GM08714 (cell line): ENCODE measurements at regions not wholly inside any gene's neighbourhood (a gene's known extent, or its start where the extent isn't known, plus 50 kb on each side); places are given as distances from the start of the nearest gene placed in this dataset.
"Not testable (repeated sequence)": the region's sequence is repeated elsewhere in the genome, so short reads cannot be mapped to it uniquely, and the experiment has no call there.

Experiments
- H3K4me3 ChIP-seq: fragments of 200-500 bp; sonication (Bioruptor generic); 2 replicates; pipeline ENCODE4 v1.5.1; 2014; ENCODE audit warnings: mild to moderate bottlenecking, low read length, inconsistent platforms
- ZNF274 ChIP-seq: IDR thresholded peaks from 2 replicates; pipeline ENCODE4 v1.6.1; 2012; ENCODE audit warnings: mild to moderate bottlenecking, low read depth, low read length

DNA sequence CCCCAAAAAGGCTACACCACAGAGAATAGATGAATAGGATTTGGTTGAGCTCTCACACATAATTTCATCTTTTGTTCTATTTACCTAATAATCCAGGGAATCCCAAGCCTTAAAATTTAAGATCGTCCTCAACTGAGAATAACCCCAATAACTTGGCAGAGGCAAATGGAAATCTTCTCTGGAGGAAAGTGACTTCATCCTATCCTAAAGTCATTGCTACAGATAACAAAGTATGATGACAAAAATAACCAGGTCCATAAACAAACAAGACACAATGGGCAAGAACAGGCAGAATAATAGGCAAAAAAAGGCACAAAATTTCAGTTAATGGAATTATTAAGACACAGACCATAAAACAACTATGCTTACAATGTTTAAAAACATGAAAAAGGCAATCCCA is 177.3 kb upstream of the STK26 start:
- no peak for TF ChIP-seq ZNF274
- no peak overlapping the region for H3K4me3 ChIP-seq

DNA sequence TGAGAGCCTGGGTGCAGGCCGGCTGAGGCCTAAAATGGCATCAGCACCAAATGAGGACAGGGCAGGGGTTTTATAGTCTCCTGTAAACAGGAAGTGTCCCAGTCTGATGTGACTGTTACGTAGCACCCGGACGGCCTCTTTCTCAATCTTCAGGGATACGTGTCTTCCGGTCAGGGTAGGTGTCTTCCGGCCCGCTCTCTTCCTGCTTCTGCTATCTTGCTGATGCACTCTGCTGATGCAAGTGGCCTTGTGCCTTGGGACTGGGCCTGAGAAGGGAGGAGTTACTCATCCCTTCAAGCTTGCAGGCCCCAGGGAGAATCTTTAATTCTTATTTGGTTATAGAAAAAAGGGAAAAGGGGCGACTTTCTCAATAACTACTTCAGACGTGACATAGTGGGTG is 172.1 kb upstream of the STK26 start:
- H3K4me3 ChIP-seq = not testable (repeated sequence)

DNA sequence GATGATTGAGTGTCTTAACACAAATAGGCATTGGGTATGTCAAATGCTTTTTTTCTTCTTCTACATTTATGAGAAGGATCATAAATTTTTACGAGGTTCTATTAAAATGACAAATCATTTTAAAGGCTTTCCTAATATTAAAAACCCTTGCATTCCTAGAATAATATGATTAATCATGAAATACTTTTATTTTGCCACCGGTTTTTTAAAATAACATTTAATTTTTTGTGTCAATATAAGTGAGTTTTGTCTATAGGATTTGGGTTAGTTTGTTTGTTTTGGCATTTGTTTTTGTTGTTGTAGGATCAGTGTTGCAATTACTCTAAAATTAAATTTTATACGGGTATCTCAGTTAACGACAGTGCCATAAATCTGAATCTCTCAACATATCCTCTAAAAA is 169.7 kb upstream of the STK26 start:
- H3K4me3 ChIP-seq = no peak overlapping the region
- no peak for TF ChIP-seq ZNF274

DNA sequence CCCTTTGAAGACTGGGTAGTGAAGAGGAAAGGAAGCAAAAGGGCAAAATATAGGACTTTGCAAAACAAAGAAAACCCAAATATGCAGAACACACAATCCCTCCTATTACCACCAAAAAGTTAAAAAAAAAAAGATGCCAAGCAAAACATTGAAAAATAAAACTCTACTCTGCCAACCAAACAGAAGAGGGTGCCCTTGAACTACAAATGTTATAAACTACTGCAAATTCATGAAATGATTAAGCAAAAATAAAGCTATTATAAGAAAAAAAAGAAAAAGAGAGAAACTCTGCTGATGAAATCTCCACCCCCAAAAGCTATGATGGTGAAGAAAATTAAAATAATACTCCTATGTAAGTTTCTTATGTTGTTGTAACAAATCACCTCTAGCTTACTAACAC is 168.5 kb upstream of the STK26 start:
- no peak for TF ChIP-seq ZNF274
- H3K4me3 ChIP-seq = no peak overlapping the region

DNA sequence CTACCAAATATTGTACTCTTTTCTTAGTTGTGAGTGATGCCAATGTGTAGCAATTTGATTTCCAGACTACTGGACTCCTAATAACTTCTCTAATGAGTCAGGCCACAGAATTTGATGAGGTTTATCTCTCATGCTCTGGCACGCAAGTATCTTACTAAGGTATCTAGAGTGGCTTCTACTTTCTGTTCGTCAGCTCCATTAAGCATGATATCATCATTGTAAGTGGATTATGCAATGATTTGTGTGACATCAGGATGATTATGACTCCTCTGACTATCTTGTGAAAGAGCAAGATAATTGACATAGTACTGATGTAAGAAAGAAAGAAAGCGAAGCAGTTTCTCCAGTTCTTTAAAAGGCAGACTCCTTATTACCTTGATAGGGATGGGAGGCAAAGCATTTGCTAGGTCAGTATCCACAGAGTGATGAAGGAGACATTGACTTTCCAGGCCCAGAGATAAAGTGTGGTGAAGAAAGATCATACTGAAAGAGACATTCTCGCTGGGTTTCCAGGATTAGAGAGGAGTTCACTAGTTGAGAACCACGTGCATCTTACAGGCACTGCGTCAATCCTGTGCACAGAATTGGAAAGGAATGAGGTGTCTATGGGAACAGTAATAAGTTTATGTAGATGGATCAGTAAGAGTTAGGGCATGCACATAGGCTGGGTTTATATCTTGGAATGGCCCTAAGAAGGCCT is 161.9 kb upstream of the STK26 start:
- no peak for TF ChIP-seq ZNF274
- H3K4me3 ChIP-seq = no peak overlapping the region

DNA sequence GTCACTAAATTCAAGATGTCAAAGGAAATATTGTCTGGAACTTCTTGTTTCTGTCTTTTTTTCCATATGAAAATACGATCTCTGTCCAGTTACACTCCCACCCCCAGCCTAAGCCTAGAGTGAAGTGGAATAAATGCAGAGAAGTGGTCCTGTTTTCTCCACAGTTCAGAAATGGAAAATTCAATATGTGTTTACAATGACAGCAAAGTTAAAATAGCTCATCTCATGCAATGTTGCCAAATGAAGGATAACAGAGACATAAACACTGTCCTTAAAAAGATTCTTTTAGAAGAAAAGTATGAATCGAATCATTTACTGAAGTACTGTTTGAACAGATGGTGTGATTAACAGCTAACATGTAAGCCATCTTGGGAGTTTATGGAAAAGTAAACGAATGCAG is 160.8 kb upstream of the STK26 start:
- H3K4me3 ChIP-seq = no peak overlapping the region
- TF ChIP-seq ZNF274 = no peak

DNA sequence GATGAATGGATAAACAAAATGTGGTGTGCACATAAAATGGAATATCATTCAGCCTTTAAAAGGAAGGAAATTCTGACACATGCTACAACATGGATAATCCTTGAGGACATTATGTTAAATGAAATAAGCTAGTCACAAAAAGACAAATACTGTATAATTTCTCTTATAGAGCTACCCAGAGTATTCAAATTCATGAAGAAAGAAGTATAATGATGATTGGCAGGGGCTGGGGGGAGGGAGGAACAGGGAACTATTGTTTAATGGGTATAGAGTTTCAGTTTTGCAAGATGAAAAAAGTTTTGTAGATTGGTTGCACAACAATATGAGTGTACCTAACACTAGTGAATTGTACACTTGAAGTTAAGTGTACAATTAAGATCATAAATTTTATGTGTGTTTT is 153.9 kb upstream of the STK26 start:
- no peak for TF ChIP-seq ZNF274
- no peak overlapping the region for H3K4me3 ChIP-seq

DNA sequence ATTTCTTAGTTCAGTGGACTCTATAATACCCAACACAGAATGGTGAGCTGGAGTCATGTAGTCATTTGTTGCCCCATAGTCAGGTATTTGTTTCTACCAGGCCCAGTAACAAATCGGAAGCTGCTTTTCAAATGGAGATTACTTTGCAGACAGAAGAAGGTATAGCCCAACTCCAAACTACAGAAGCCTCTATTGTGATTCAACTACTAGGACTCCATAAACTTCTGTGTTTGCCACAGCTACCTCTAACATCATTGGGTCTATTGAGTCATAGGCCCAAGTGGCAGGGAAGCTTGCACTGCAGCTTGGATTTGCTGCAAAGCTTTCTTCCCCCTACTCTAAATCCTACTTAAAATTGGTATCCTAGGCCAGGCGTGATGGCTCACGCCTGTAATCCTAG is 148.8 kb upstream of the STK26 start:
- H3K4me3 ChIP-seq = no peak overlapping the region
- TF ChIP-seq ZNF274 = no peak

DNA sequence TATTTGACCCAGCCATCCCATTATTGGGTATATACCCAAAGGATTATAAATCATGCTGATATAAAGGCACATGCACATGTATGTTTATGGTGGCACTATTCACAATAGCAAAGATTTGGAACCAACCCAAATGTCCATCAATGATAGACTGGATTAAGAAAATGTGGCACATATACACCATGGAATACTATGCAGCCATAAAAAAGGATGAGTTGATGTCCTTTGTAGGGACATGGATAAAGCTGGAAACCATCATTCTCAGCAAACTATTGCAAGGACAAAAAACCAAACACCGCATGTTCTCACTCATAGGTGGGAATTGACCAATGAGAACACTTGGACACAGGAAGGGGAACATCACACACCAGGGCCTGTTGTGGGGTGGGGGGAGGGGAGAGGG is 147.3 kb upstream of the STK26 start:
- H3K4me3 ChIP-seq = not testable (repeated sequence)

DNA sequence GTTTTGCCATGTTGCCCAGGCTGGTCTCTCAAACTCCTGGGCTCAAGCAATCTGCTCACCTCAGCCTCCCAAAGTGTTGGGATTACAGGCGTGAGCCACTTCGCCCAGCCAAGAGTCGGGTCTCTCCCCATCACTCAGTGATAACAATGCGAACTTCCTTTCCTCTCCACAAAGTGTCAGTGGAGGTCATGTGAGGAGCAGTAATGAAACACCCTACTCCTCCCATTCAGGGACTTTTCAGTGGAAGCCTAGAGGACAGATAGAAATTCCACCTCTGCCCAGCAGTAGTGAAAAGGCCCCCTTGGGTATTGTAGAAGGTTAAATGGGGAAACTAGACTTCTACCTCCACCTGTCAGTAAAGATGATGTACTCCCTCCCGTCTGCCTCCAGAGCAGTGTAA is 141.9 kb upstream of the STK26 start:
- no peak for TF ChIP-seq ZNF274
- H3K4me3 ChIP-seq = no peak overlapping the region

DNA sequence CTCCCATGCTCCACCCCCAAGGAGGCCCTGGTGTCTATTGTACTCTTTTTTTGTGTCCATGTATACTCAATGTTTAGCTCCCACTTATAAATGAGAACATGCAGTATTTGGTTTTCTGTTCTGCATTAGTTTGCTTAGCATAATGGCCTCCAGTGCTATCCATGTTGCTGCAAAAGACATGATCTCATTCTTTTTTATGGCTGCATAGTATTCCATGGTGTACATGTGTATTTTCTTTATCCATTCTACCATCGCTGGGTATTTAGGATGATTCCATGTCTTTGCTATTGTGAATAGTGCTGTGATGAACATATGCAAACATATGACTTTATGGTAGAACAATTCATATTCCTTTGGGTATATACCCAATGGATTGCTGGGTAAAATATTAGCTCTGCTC is 138.1 kb upstream of the STK26 start:
- H3K4me3 ChIP-seq = not testable (repeated sequence)

DNA sequence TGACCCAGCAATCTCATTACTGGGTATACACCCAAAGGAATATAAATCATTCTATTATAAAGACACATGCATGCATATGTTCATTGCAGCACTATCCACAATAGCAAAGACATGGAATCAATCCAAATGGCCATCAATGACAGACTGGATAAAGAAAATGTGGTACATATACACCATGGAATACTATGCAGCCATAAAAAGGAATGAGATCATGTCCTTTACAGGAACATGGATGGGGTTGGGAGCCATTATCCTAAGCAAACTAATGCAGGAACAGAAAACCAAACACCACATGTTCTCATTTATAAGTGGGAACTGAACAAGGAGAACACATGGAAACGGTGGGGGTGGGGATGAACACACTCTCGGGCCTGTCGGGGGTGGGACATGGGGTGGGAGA is 129.2 kb upstream of the STK26 start:
- H3K4me3 ChIP-seq = not testable (repeated sequence)

DNA sequence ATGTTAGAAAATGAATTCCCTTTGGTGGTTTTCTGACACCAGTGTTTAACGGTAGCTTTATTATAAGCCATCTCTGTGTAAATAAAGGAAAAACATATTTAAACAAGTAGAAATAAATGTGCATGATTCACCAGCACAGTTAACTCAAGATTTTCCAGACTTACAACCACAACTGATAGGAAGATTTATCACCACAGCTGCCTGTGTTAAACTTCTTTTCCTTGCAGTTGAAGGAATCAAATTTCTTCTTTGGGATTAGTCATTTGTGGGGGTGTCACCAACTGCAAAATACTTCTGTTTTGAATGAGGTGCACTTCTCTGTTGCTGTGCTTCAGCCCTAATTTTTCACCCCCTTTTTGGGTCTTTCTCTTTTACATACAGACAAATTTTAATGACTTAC is 128.1 kb upstream of the STK26 start:
- TF ChIP-seq ZNF274 = no peak
- H3K4me3 ChIP-seq = no peak overlapping the region

DNA sequence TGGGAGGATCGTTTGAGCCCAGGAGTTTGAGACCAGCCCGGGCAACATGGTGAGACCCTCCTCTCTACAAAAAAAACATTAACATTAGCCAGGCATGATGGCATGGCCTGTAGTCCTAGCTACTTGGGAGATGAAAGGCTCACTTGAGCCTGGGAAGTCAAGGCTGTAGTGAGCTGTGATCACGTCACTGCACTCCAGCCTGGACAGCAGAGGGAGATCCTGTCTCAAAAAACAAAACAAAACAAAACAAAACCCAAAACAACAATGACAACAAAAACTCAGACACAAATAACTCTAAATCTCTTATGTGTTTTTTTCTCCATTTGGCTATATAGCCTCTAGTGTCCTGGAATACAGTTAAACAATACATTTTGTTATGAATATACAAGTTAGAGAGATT is 127.3 kb upstream of the STK26 start:
- no peak overlapping the region for H3K4me3 ChIP-seq
- no peak for TF ChIP-seq ZNF274

DNA sequence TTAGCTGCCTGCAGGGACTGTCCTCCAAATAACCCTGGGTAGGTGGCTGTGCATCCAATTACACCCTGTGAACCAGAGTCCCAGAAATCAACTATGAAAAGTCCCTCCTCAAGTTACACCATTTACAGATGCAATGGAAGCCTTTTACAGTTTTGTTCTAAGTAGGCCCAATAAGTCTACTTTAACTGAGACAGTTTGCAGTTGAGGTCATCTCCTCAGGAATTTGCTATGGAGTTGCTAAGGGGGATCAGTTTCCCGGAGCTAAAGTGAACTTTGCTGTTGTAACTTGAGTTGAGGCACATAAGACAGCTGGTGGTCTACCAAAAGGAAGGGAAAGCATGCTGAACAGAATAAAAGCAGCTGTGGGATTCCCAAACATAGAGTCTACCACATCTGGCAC is 121.6 kb upstream of the STK26 start:
- no peak overlapping the region for H3K4me3 ChIP-seq
- no peak for TF ChIP-seq ZNF274

DNA sequence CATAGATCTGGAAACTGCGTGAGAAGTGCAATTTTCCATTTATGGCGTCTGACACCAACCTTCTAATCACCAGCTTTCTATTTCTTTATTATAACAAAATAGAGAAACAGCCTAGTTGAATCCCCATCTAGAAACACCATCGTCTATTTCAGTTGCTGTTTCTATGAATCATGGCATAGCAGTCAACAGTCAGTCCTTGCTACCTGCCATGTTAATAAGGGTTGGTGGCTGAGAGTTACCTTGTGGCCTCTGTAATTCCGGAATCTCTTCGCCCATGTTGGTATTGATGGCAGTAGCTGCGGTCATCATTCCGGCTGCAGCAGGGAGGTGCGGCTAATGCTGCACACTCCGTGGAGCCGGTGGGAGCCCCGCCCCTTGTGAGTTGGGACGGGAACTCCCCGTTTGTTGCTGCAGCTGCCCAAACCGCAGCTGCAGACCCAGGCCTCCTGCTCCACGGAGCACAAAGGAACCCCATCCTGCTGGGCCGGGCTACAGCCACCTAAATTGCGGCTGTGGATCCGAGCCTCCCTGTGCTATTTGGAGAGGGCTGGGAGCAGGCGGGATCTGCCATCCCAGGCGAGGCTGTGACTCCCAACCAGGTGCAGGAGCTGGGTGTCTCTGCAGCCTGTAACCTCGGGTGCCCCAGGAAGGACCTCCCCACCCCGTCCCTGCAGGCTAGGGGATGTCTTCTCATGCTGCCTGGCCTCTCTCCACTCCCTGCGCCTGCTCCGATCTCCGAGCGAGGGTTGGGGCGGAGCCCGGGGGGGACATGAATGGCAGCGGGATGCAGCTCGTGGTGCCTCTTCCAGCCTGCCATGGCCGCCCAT is 115.4 kb upstream of the STK26 start:
- TF ChIP-seq ZNF274 = no peak
- H3K4me3 ChIP-seq = no peak overlapping the region
